A549 (cell line): ENCODE measurements at regions not wholly inside any gene's neighbourhood (a gene's known extent, or its start where the extent isn't known, plus 50 kb on each side); places are given as distances from the start of the nearest gene placed in this dataset.

Experiments used
- CEBPB ChIP-seq, 2 experiments: fragments of >200 bp in 1 of 2; sonication (Bioruptor Twin) in 1 of 2; formaldehyde crosslinking in 1 of 2; IDR thresholded peaks; 2 replicates each; pipeline ENCODE4 v1.6.1; 2012 to 2016
- CTCF ChIP-seq: fragments of >200 bp; sonication (Bioruptor Twin); formaldehyde crosslinking; IDR thresholded peaks from 3 replicates; pipeline ENCODE4 v1.5.1; 2016
- EHF ChIP-seq: fragments of 250-450 bp; sonication (Bioruptor Pico); IDR thresholded peaks from 2 replicates; pipeline ENCODE4 v1.5.0; 2020; ENCODE audit warnings: mild to moderate bottlenecking
- ESRRA ChIP-seq: fragments of 150-350 bp; IDR thresholded peaks from 2 replicates; pipeline ENCODE4 v1.6.1; 2014; ENCODE audit warnings: mild to moderate bottlenecking, low read length, borderline replicate concordance
- HOXA7 ChIP-seq: fragments of 250-450 bp; sonication (Bioruptor Pico); IDR thresholded peaks from 2 replicates; pipeline ENCODE4 v1.5.0; 2020; ENCODE audit warnings: mild to moderate bottlenecking, moderate library complexity
- JUN ChIP-seq, 2 experiments: fragments of >200 bp; sonication (Bioruptor Twin); formaldehyde crosslinking; IDR thresholded peaks; 2 replicates in 1 of 2; 3 replicates in 1 of 2; pipeline ENCODE4 v1.6.1; 2016 to 2017
- MAZ ChIP-seq: fragments of 150-350 bp; IDR thresholded peaks from 2 replicates; pipeline ENCODE4 v1.6.1; 2014; ENCODE audit warnings: antibody characterized with exemption, low read depth, low read length, borderline replicate concordance
- POLR2A ChIP-seq: IDR thresholded peaks from 2 replicates; pipeline ENCODE4 v1.6.1; 2012; ENCODE audit warnings: mild to moderate bottlenecking, low read length
- RCOR1 ChIP-seq: fragments of 150-350 bp; IDR thresholded peaks from 2 replicates; pipeline ENCODE4 v1.6.1; 2014; ENCODE audit warnings: antibody characterized with exemption, low read length, low read depth
- REST ChIP-seq: fragments of 200-600 bp; sonication (generic); IDR thresholded peaks from 2 replicates; pipeline ENCODE4 v1.6.1; 2016; ENCODE audit warnings: antibody characterized with exemption, mild to moderate bottlenecking, moderate library complexity

GRCh38 chr11:41536021-41536568 lies 76.6 kb upstream of the LRRC4C start:
- TF ChIP-seq HOXA7 (CRISPR knock-in tag) (no peak), CTCF (no peak), POLR2A (no peak), RCOR1 (no peak), EHF (CRISPR knock-in tag) (no peak), REST (no peak), JUN (IDR thresholded peaks at IDR 0.05) (no peak), MAZ (no peak), ESRRA (no peak), CEBPB (IDR thresholded peaks at IDR 0.05) (no peak)
